ENCODE measurements at regions not wholly inside any gene's neighbourhood (a gene's known extent, or its start where the extent isn't known, plus 50 kb on each side); places are given as distances from the start of the nearest gene placed in this dataset.

DNA sequence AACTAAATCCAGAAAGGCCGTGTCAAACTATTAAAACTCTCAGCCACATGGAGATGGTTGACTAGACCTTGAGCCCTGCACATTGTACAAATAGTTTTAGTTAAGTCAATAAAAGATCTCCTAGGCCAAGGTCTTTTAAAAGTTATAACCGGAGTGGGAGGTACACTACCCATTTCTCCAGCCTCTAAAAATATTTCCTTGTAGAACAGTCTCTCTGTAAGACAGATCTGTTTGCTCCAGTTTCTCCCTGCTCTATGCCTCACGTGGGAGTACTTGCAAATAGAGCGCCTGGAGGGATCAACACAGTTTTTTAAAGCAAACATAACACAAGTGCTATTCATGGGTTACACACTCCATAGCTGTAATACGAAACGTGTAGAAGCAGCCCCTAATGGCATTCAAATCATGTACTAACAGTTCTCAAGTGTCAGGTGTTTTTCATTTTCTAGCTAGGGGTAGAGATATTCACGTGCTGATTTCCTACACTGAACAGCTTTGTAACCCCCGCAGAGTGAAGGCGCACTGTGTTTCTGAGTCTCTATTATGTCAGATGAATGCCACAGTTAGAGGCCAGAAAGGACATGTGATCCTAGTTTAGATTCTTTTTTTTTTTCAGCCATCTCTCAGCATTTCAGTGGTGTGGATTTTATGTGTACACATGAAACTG, 703.4 kb upstream of the GRAMD2B start:
- H3K4me3 ChIP-seq (ENCODE audit: low read depth, low read length), result no peak overlapping the region
- DNase-seq (ENCODE audit: low read depth, low spot score), result no peak
- TF ChIP-seq, protein P1, sequence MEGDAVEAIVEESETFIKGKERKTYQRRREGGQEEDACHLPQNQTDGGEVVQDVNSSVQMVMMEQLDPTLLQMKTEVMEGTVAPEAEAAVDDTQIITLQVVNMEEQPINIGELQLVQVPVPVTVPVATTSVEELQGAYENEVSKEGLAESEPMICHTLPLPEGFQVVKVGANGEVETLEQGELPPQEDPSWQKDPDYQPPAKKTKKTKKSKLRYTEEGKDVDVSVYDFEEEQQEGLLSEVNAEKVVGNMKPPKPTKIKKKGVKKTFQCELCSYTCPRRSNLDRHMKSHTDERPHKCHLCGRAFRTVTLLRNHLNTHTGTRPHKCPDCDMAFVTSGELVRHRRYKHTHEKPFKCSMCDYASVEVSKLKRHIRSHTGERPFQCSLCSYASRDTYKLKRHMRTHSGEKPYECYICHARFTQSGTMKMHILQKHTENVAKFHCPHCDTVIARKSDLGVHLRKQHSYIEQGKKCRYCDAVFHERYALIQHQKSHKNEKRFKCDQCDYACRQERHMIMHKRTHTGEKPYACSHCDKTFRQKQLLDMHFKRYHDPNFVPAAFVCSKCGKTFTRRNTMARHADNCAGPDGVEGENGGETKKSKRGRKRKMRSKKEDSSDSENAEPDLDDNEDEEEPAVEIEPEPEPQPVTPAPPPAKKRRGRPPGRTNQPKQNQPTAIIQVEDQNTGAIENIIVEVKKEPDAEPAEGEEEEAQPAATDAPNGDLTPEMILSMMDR (IDR thresholded peaks at IDR 0.05; ENCODE audit: insufficient read depth, low read length, missing control alignments), result no peak
- CTCF ChIA-PET, result no interaction called here
- POLR2A ChIA-PET, result no interaction called here

DNA sequence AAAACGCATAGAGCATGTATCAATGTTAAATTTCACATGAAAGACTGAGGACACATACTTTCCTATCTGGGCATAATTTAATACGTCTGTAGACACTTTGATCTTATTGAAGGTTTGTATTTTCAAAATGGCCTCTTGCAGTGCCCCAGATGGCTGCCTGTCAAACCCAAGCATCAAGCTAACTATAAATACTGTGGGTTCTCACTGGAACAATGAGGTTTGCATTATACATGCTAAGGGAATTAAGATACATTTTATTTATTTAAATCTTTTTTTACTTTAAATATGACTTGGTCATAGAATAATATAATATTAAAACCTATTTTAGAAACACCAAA, 702.9 kb upstream of the GRAMD2B start:
- TF ChIP-seq, protein P1 (IDR thresholded peaks at IDR 0.05; ENCODE audit: insufficient read depth, low read length, missing control alignments), result no peak
- CTCF ChIA-PET, result no interaction called here
- POLR2A ChIA-PET, result no interaction called here
- no peak overlapping the region for H3K4me3 ChIP-seq (ENCODE audit: low read depth, low read length)
- DNase-seq (ENCODE audit: low read depth, low spot score), result no peak

DNA sequence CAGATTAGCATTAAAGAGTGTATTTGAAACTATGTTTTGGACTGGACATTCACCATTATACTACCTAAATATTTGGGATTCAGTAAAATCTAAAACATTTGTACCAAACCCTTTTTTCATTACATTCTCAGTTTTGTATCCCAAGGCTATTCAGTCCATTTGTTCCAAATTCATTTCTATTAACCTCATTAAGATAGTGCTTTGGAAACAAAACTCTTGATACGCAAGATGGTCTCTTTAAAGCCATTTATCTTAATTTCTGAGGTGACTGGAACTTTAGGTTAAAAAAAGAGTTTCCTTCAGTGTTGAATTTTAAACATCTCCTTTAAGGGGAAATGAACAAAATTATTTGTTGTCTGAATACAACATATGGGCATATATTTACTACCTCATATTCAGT, 702.5 kb upstream of the GRAMD2B start:
- POLR2A ChIA-PET, result no interaction called here
- CTCF ChIA-PET, result no interaction called here
- no peak overlapping the region for H3K4me3 ChIP-seq (ENCODE audit: low read depth, low read length)
- DNase-seq (ENCODE audit: low read depth, low spot score), result no peak
- TF ChIP-seq, protein P1 (IDR thresholded peaks at IDR 0.05; ENCODE audit: insufficient read depth, low read length, missing control alignments), result no peak

DNA sequence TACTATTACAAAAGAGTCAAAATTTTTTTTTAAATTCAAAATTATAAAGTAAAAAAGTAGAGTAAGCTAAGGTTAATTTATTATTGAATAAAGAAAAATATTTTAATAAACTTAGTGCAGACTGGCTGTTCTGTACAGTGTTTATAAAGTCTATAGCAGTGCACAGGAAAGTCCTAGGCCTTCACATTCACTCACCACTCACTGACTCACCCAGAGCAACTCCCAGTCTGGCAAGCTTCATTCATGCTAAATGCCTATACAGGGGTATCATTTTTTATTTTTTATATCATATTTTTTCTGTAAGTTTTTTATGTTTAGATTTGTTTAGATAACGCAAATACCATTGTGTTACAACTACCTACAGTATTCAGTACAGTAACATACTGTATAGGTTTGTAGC, 700.7 kb upstream of the GRAMD2B start:
- POLR2A ChIA-PET, result no interaction called here

DNA sequence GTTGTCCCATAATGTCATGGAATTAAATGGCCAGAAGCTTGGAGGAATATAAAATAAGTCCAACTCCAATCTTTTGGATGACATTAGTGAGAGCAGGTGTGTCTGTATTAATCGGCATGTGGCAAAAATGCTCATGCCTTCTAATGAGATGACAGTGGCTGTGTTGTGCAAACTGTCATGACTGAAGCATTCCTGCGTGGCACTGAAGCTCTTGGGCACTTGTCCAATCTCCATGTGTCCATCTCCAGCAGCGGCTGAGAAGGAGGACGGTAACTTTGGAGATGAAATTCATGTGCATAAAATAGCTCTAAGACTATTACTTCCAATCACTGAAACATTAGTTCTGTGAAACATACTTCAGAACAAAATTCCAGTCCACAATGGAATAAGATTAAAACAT, 697.5 kb upstream of the GRAMD2B start:
- CTCF ChIA-PET, result no interaction called here
- POLR2A ChIA-PET, result no interaction called here

More for the DNA sequence above, 700.7 kb upstream of the GRAMD2B start:
- TF ChIP-seq, protein P1 (IDR thresholded peaks at IDR 0.05; ENCODE audit: insufficient read depth, low read length, missing control alignments), result no peak
- CTCF ChIA-PET, result no interaction called here
- no peak for DNase-seq (ENCODE audit: low read depth, low spot score)
- no peak overlapping the region for H3K4me3 ChIP-seq (ENCODE audit: low read depth, low read length)

DNA sequence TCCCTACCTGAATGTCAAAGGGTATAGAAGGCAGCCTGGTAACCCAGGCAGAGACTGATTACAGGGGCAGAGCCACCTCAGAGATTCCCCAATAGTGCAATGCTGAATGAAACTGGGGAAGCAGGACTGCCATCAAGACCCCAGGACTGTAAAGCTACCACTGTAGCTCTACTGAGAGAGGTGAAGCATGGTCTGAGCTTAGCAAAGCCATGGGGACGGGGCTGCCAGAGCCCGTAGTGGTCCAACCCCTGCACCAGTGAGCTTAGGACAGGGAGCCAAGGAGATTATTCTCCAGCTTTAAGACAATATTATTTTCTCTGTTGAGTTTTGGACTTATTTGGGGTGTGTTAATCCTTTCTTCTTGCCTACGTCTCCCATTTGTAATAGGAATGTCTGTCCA, 679.3 kb upstream of the GRAMD2B start:
- H3K4me3 ChIP-seq (ENCODE audit: low read depth, low read length), result no peak overlapping the region
- TF ChIP-seq, protein P1 (IDR thresholded peaks at IDR 0.05; ENCODE audit: insufficient read depth, low read length, missing control alignments), result no peak
- DNase-seq (ENCODE audit: low read depth, low spot score), result no peak
- ChIA-PET CTCF (no interaction called here), POLR2A (no interaction called here)

More for the DNA sequence above, 697.5 kb upstream of the GRAMD2B start:
- TF ChIP-seq, protein P1 (IDR thresholded peaks at IDR 0.05; ENCODE audit: insufficient read depth, low read length, missing control alignments), result no peak
- no peak for DNase-seq (ENCODE audit: low read depth, low spot score)
- H3K4me3 ChIP-seq (ENCODE audit: low read depth, low read length), result no peak overlapping the region
